Immature natural killer cell (primary cell): ENCODE measurements at regions not wholly inside any gene's neighbourhood (a gene's known extent, or its start where the extent isn't known, plus 50 kb on each side); places are given as distances from the start of the nearest gene placed in this dataset.
"Not testable (repeated sequence)": the region's sequence is repeated elsewhere in the genome, so short reads cannot be mapped to it uniquely, and the experiment has no call there.

Source experiments
- DNase-seq, 3 donors: peaks; one replicate each; pipeline ENCODE4 v3.0.0; 2022; ENCODE audit warnings: mixed read lengths in 1 of 3
- H3K27ac Mint-ChIP-seq, 6 donors: one replicate each; pipeline ENCODE4 v1.8.0; 2020; ENCODE audit warnings: mixed read lengths in 6 of 6, mild to moderate bottlenecking in 5 of 6, inconsistent platforms in 4 of 6, moderate library complexity in 3 of 6
- H3K27me3 Mint-ChIP-seq, 3 donors: one replicate each; pipeline ENCODE4 v1.8.0; 2020 to 2021; ENCODE audit warnings: low read depth in 3 of 3, mild to moderate bottlenecking in 3 of 3, mixed read lengths in 3 of 3, moderate library complexity in 3 of 3, inconsistent platforms in 1 of 3
- H3K36me3 Mint-ChIP-seq, 3 donors: one replicate each; pipeline ENCODE4 v1.8.0; 2020; ENCODE audit warnings: mixed read lengths in 3 of 3, inconsistent platforms in 2 of 3, mild to moderate bottlenecking in 2 of 3
- H3K4me1 Mint-ChIP-seq, 2 donors: one replicate each; pipeline ENCODE4 v1.8.0; 2020; ENCODE audit warnings: inconsistent platforms in 2 of 2, mild to moderate bottlenecking in 2 of 2, mixed read lengths in 2 of 2, moderate library complexity in 1 of 2
- H3K4me3 Mint-ChIP-seq, 5 donors: one replicate each; pipeline ENCODE4 v1.8.0; 2020; ENCODE audit warnings: mild to moderate bottlenecking in 5 of 5, mixed read lengths in 5 of 5, inconsistent platforms in 3 of 5, moderate library complexity in 3 of 5
- H3K9me3 Mint-ChIP-seq, 6 donors: one replicate each; pipeline ENCODE4 v1.8.0; 2020; ENCODE audit warnings: mild to moderate bottlenecking in 6 of 6, mixed read lengths in 6 of 6, inconsistent platforms in 4 of 6, moderate library complexity in 3 of 6

DNA sequence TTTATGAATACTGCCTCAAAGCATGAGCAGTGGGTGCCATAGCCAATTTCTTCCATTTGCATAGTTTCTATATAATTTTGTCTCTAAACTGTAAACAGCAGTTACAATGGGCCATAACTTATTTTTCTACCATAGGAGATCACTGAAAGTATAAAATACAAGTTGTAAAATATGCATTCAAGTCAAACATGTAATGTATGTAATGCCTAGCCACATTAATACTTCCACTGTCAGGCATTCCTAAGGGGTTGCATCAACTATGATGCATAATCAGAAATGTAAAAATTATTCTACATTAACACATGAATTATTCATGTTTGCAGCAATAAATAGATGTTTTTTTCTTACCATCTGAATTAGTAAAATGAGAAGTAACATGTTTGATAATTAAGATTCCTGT is 560.3 kb upstream of the ZP4 start:
- Mint-ChIP-seq H3K4me1 (no peaks in the 10 kb centered on the region), H3K9me3 (peaks cover 0 to 13% (median 4%) of the 10 kb centered on the region in 6 donors), H3K4me3 (no peak overlapping the region), H3K36me3 (no peaks in the 10 kb centered on the region), H3K27me3 (no peaks in the 10 kb centered on the region), H3K27ac (no peak overlapping the region)
- DNase-seq = no peak

DNA sequence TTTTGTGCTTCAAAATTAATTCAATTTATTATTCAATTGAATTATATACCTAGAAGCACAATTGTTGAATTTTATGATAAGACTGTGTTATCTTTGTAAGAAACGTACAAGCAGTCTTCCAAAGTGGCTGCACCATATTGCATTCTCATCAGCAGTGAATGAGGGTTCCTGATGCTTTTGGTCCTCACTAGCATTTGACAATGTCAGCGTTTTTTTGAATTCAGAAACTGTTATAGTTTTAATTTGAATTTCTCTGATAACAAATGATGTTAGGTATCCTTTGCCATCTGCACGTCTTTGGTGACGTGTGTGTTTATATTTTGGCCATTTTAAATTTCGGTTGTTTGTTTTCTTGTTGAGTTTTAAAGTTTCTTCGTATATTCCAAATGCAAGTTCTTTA is 553.0 kb upstream of the ZP4 start:
- Mint-ChIP-seq H3K4me3 (no peak overlapping the region), H3K27me3 (no peaks in the 10 kb centered on the region), H3K27ac (no peak overlapping the region), H3K4me1 (no peaks in the 10 kb centered on the region), H3K9me3 (peaks cover 3 to 35% (median 13%) of the 10 kb centered on the region in 6 donors), H3K36me3 (no peaks in the 10 kb centered on the region)
- DNase-seq = no peak

DNA sequence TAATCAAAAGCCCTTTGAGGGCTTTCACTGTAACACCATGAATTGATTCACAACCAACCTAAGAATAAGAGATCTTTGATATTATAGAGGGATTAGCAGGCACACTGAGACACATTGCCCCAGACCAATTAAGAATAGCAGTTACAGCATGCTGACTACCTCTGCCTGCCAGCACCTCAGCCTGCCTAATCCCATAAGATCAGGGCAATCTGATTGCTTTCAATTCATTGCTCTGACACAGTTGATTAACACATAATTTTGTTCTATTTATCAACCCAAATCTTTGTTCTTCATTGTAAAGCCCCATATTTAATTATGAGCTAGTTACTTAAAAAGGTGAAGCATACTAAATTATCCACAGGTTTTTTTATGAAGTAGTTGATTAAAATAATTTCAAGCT is 548.8 kb upstream of the ZP4 start:
- DNase-seq = no peak
- H3K36me3 Mint-ChIP-seq = no peaks in the 10 kb centered on the region
- H3K27ac Mint-ChIP-seq = no peak overlapping the region
- H3K4me3 Mint-ChIP-seq = no peak overlapping the region
- H3K9me3 Mint-ChIP-seq = peaks cover 7 to 29% (median 16%) of the 10 kb centered on the region in 6 donors
- no peaks in the 10 kb centered on the region for H3K4me1 Mint-ChIP-seq
- no peaks in the 10 kb centered on the region for H3K27me3 Mint-ChIP-seq

DNA sequence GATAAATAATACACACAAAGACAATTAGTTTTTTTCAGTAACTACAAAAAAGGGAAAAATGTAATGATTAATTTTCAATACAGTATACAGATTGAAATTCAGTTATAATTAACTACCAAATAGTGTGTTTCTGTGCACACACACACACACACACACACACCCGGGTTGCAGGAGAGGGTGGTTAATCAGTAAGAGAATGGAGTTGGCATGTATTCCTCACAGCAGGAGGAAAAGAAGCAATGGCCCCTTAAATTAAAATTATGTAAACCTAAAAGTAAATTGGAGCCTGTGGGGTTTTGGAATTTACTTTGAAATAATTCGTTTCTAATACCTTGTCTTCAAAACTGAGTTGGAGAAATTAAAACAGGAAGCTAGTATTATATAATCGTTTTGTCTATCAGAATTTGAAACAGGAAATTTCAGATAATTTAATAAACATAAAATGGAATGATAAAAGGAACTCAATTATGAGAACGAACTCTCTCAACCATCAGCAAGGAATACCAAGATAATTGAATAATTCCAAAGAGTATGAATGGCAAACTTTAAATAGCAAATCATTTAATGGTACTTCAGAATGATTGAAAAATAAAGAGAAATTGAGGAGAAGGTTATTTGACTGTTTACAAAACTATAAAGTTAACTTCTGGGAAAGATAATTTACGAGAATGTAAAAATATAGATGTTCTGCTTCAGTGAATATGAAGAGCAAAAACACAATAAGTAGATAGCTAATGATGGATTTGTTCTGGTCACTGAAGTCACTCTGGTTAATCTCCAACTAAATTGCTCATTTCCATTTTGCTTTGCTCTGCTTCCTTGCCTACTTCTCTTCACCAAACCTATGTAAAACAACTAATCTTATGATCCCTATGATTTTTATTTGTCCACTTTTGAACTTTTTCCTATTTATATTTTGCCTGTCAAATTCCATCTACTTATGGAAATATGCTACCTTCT is 547.9 kb upstream of the ZP4 start:
- Mint-ChIP-seq H3K36me3 (no peaks in the 10 kb centered on the region), H3K4me1 (no peaks in the 10 kb centered on the region), H3K27me3 (no peaks in the 10 kb centered on the region), H3K27ac (no peak overlapping the region), H3K9me3 (peaks cover 7 to 29% (median 13%) of the 10 kb centered on the region in 6 donors), H3K4me3 (no peak overlapping the region)
- DNase-seq = no peak

DNA sequence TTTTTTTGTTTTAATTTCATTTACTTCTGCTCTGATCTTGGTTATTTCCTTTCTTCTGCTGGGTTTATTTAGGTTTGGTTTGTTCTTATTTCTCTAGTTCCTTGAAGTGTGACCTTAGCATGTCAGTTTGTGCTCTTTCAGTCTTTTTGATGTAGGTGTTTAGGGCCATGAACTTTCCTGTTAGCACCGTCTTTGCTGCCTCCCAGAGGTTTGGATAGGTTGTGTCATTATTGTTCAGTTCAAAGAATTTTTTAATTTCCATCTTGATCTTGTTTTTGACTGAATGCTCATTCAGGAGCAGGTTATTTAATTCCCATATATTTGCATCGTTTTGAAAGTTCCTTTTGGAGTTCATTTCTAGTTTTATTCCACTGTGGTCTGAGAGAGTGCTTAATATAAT is 539.0 kb upstream of the ZP4 start:
- H3K36me3 Mint-ChIP-seq, H3K4me1 Mint-ChIP-seq, H3K27ac Mint-ChIP-seq, DNase-seq, H3K4me3 Mint-ChIP-seq, H3K27me3 Mint-ChIP-seq: not testable (repeated sequence)
- peaks cover 4 to 50% (median 26%) of the 10 kb centered on the region in 6 donors for H3K9me3 Mint-ChIP-seq

DNA sequence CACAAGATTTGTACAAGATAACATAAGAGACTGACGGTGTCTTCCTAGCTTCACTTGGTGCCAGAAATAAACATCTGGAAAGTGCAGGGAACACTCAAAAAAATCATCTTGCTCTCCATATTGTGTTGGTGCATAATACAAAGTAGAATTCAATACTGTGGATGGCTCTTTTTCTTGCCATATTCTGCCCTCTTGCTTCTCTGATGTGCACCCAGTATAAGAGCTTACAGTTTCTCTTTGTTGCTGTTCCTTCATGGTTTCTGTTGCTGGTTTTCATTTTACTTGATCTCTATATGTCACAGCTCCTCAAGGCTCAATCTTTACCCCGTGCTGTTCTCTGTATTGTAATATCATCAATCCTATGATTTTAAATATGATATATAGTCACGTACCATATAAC is 528.5 kb upstream of the ZP4 start:
- Mint-ChIP-seq H3K9me3 (peaks cover 3 to 36% (median 12%) of the 10 kb centered on the region in 6 donors), H3K4me3 (no peak overlapping the region), H3K27me3 (peaks cover 0 to 1% (median 0%) of the 10 kb centered on the region in 3 donors), H3K27ac (no peak overlapping the region), H3K36me3 (no peaks in the 10 kb centered on the region), H3K4me1 (no peaks in the 10 kb centered on the region)
- no peak for DNase-seq

DNA sequence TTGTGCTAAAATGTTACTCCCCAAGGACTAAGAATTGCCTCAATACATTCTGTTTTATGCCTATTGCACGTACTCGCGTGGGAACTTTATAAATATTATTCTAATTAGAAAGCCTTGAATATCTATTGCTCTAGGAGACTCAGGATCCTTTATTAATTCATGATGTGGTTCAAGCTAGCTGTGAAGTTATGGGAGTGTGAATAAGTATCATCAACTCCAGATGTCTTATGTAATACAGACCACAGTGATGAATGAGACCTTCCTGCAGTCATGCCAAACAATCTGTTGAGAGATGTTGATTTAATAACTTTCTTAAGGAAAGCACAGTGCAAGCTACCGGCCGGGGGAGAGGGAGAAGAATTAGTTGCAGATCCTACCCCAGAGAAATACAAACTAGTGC is 519.2 kb upstream of the ZP4 start:
- H3K4me1 Mint-ChIP-seq = no peaks in the 10 kb centered on the region
- no peaks in the 10 kb centered on the region for H3K27me3 Mint-ChIP-seq
- no peak for DNase-seq
- H3K9me3 Mint-ChIP-seq = peaks cover 2 to 45% (median 11%) of the 10 kb centered on the region in 6 donors
- H3K27ac Mint-ChIP-seq = no peak overlapping the region
- no peaks in the 10 kb centered on the region for H3K36me3 Mint-ChIP-seq
- no peak overlapping the region for H3K4me3 Mint-ChIP-seq

DNA sequence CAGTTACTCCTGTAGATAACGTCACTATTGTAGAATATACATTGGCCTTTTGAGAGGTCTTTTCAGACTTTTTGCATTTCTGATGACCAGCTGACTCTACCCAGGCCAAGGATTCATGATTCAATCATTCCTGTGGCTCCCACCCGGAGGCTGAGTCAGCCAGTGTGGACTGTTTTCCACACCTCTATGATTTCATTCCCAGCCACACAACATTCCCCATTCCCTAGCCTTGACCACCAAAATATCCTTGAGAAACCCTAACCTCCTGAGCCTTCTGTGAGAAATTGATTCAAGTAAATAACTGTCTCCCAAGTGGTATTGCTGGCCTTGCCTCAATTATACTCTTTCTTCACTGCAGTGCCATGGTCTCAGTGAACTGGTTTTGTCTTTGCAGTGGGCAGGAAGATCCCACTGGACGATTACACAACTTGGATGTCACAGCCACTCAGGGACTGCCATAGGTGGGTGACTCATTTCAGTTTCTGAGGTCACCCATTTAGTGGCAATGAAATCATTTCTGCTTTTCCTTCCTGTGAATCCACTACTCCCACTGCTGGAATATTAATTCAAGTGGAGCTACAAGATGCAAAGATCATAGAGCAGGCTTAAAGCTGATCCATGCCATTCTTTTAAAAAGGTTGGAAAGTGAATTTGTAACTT is 518.6 kb upstream of the ZP4 start:
- no peak for DNase-seq
- Mint-ChIP-seq H3K27me3 (no peaks in the 10 kb centered on the region), H3K9me3 (peaks cover 2 to 45% (median 13%) of the 10 kb centered on the region in 6 donors), H3K4me1 (no peaks in the 10 kb centered on the region), H3K36me3 (no peaks in the 10 kb centered on the region), H3K4me3 (no peak overlapping the region), H3K27ac (no peak overlapping the region)

DNA sequence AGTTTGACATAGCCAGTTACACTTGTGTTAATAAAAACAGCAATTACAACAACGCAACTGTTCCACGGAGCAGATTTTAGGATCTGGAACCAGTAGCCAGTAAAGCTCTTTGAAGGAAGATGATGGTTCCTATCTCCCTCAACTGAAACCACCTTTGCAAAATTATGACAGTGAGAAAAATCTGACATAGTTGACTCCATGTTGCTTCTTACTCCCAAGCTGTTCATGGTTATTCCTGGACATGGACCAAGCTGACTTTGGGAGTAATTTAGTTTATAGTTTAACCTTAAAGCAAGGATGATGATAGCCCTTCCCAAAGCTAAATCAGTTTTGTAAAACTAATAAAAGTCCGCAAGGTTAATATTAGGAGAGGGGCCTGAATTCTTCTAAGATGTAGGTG is 518.0 kb upstream of the ZP4 start:
- DNase-seq = no peak
- no peaks in the 10 kb centered on the region for H3K4me1 Mint-ChIP-seq
- no peak overlapping the region for H3K27ac Mint-ChIP-seq
- peaks cover 2 to 44% (median 13%) of the 10 kb centered on the region in 6 donors for H3K9me3 Mint-ChIP-seq
- no peaks in the 10 kb centered on the region for H3K27me3 Mint-ChIP-seq
- H3K4me3 Mint-ChIP-seq = no peak overlapping the region
- no peaks in the 10 kb centered on the region for H3K36me3 Mint-ChIP-seq

DNA sequence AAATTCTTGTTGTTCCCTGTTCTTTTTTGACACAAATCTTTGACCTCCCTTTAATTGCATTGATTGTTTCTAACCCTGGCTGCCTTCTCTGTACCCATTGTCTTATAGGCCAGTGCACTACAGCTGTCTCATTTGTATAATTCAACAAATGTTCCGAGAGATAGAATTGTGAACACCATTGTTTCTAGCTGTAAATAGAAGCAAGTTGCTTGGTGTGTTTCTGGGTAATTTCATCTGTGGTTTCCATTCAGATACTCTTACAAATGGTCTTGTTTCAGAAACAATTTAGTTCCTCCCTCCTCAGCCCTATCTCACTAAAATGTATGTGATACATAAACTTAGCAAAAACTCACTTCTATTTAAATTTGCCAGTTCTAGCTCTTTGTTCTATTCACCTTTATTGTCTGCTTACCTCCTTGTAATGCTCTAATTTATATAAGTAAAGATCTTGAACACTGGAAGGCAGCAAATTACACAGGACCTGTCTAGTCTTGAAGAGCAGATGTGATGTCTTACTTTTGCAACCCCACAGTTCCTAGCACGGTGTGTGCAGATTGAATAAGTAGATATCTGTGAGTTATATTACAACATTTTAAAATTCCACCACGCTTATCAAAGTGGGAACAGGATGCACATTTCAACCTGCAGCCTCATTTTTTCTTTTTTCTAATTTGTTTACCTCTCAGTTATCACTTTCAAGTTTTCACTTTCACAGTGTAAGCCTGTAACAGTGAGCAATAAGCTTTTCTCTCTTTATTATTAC is 515.6 kb upstream of the ZP4 start:
- Mint-ChIP-seq H3K4me1 (no peaks in the 10 kb centered on the region), H3K4me3 (no peak overlapping the region), H3K36me3 (no peaks in the 10 kb centered on the region), H3K27ac (no peak overlapping the region), H3K9me3 (peaks cover 1 to 41% (median 15%) of the 10 kb centered on the region in 6 donors), H3K27me3 (peaks cover 0 to 2% (median 0%) of the 10 kb centered on the region in 3 donors)
- DNase-seq = no peak

DNA sequence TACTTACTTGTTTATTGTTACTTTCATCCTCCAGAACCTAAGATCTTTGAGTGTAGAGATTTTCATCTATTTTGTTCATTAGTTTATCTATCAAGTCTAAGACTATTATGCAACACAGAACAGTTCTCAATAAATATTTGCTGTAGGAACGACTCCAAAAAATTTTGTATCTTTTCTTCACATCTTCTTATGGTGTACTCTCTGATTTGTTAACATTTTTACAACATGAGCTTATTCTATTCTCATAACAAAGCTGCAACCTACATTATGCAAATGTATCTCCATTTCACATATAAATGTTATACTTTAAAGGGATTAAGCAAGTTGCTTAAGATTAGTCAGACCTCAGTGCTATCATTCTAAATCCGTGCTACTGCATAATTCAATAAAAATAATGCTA is 514.2 kb upstream of the ZP4 start:
- peaks cover 1 to 37% (median 13%) of the 10 kb centered on the region in 6 donors for H3K9me3 Mint-ChIP-seq

DNA sequence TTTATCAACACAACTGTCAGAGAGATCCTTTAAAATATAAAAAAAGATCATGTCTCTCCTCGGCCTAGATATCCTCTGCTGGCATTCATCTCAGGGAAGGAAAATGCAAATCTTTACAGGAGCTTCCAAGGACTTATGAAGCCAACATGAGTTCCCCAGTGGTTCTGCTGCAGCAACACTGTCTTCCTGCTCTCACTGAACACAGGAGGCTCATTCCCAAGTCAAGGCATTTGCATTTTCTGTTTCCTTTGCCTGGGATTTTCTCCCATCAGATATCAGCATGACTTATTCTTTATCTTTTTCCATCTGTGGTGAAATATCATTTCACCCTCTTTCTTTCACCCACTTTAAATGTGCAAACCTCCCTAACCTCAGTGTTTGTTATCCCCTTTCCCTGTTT is 513.8 kb upstream of the ZP4 start:
- no peak for DNase-seq
- Mint-ChIP-seq H3K36me3 (no peaks in the 10 kb centered on the region), H3K4me1 (no peaks in the 10 kb centered on the region), H3K27me3 (peaks cover 0 to 2% (median 0%) of the 10 kb centered on the region in 3 donors), H3K27ac (no peak overlapping the region), H3K9me3 (peaks cover 1 to 37% (median 13%) of the 10 kb centered on the region in 6 donors), H3K4me3 (no peak overlapping the region)

More for the DNA sequence above, 514.2 kb upstream of the ZP4 start:
- H3K4me3 Mint-ChIP-seq = no peak overlapping the region
- DNase-seq = no peak
- H3K36me3 Mint-ChIP-seq = no peaks in the 10 kb centered on the region
- no peak overlapping the region for H3K27ac Mint-ChIP-seq
- H3K4me1 Mint-ChIP-seq = no peaks in the 10 kb centered on the region
- H3K27me3 Mint-ChIP-seq = peaks cover 0 to 2% (median 0%) of the 10 kb centered on the region in 3 donors

DNA sequence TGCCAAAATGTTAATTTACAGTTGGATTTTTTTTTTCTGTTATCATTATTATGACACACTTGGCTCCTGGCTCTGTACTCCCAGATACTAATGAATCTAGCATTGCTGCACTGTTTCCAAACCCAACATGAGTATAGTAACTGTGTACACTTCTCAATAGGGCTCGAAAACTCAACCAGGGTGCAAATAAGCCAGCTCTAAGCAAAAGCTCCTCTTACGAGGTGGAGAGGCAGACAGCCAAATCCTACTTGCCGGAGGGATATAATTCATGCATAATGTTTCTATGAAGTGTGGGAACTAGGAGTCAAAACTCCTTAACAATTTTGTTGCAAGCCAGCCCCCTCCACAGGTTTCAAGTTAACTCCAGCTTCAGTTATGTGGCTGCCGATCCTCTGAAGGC is 510.4 kb upstream of the ZP4 start:
- Mint-ChIP-seq H3K36me3 (no peaks in the 10 kb centered on the region), H3K4me3 (no peak overlapping the region), H3K27ac (no peak overlapping the region), H3K4me1 (no peaks in the 10 kb centered on the region), H3K27me3 (peaks cover 0 to 2% (median 0%) of the 10 kb centered on the region in 3 donors), H3K9me3 (peaks cover 5 to 32% (median 11%) of the 10 kb centered on the region in 6 donors)
- no peak for DNase-seq

DNA sequence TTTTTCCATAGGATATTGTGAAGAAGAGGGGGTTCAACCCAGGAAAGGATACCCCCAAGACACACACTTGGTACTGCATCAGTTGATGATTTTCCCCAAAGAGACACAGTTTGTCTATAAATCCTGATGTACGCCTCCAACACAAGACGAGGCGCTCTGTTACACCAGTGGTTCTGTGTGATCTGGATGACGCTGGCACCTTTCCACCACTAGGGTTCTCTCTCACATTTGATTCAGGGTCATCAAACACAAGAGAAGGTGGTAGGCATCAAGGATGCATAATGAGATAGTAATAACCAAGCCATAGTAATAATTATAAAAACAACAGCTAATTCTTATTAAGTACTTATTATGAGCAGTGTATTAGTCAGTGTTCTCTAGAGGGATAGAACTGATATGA is 508.8 kb upstream of the ZP4 start:
- no peak for DNase-seq
- peaks cover 4 to 30% (median 10%) of the 10 kb centered on the region in 6 donors for H3K9me3 Mint-ChIP-seq
- no peaks in the 10 kb centered on the region for H3K4me1 Mint-ChIP-seq
- peaks cover 0 to 2% (median 0%) of the 10 kb centered on the region in 3 donors for H3K27me3 Mint-ChIP-seq
- no peak overlapping the region for H3K27ac Mint-ChIP-seq
- no peak overlapping the region for H3K4me3 Mint-ChIP-seq
- no peaks in the 10 kb centered on the region for H3K36me3 Mint-ChIP-seq
